Keratinocyte (primary cell): ENCODE measurements at regions not wholly inside any gene's neighbourhood (a gene's known extent, or its start where the extent isn't known, plus 50 kb on each side); places are given as distances from the start of the nearest gene placed in this dataset.

Source experiments
- CTCF ChIP-seq, 3 experiments: IDR thresholded peaks in 1 of 3; conservative IDR thresholded peaks in 1 of 3; optimal IDR thresholded peaks in 1 of 3; 2 replicates in 2 of 3; 3 replicates in 1 of 3; pipeline versions ENCODE3 to v1.5.1; 2011; ENCODE audit warnings: low read length in 3 of 3, mild to moderate bottlenecking in 3 of 3, moderate library complexity in 2 of 3, control low read depth in 1 of 3, inconsistent platforms in 1 of 3; ENCODE audit not compliant: insufficient read depth in 2 of 3; ENCODE audit errors: extremely low read depth in 1 of 3
- EZH2 ChIP-seq: IDR thresholded peaks from one replicate; pipeline ENCODE4 v1.6.1; 2012; ENCODE audit warnings: inconsistent platforms, mild to moderate bottlenecking, low read length, moderate library complexity

DNA sequence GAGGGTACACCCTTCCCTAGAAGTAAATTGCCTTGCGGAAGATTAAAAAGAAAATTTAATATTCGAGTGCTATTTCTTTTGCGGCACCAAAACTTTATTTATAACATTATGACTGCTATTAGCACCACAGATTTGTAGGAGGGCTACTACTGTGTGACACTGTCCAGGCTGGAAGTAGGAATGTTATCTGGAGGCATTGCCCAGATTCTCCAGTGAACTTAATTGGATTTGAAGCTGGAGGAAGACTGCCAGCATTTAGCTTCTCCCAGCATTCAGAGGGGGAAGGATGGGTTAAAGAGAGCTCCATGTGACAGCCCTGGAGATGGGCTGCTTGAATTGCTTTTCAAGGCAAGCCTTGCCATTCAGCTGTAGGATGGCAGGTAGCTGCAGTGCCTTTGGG lies 107.0 kb upstream of the RBM19 start:
- TF ChIP-seq CTCF (optimal IDR thresholded peaks at IDR 0.05 in 1 of 3, IDR thresholded peaks at IDR 0.05 in 1 of 3, conservative IDR thresholded peaks at IDR 0.05 in 1 of 3; ENCODE audit: extremely low read depth in 1 of 3, insufficient read depth in 2 of 3, low read length in 3 of 3) (no peak), EZH2 (no peak)
